K562 (cell line): ENCODE measurements at regions not wholly inside any gene's neighbourhood (a gene's known extent, or its start where the extent isn't known, plus 50 kb on each side); places are given as distances from the start of the nearest gene placed in this dataset.
A peak's percentile ranks its signal among the peaks of the same experiment; 100 is the strongest.

Source experiments
- ELF1 ChIP-seq: fragments of 200-800 bp; sonication (Bioruptor generic); IDR thresholded peaks from 2 replicates; pipeline ENCODE4 v1.6.1; 2016; ENCODE audit warnings: missing genetic modification characterization, missing compliant biosample characterization
- JUN ChIP-seq, 2 experiments: sonication (generic) in 1 of 2; formaldehyde crosslinking in 1 of 2; IDR thresholded peaks; 2 replicates each; pipeline versions ENCODE4 v1.6.1 to v1.8.0; 2012 to 2022; ENCODE audit warnings: borderline replicate concordance in 2 of 2, mild to moderate bottlenecking in 2 of 2, improper control_type of control experiment in 1 of 2, low read depth in 1 of 2, low read length in 1 of 2, missing genetic modification reagents in 1 of 2
- SIRT6 ChIP-seq: IDR thresholded peaks from one replicate; pipeline ENCODE4 v1.6.1; 2012; ENCODE audit warnings: low read depth, mild to moderate bottlenecking, control low read depth, inconsistent platforms, low read length, moderate library complexity
- ZFPM2 ChIP-seq: fragments of 250-450 bp; sonication (Bioruptor Pico); IDR thresholded peaks from 2 replicates; pipeline ENCODE4 v1.5.1; 2022; ENCODE audit warnings: mild to moderate bottlenecking
- ZNF584 ChIP-seq: fragments of 200-800 bp; sonication (Bioruptor generic); IDR thresholded peaks from 2 replicates; pipeline ENCODE4 v1.6.1; 2016; ENCODE audit warnings: low read depth, mild to moderate bottlenecking, missing genetic modification characterization, missing compliant biosample characterization
- TF ChIP-seq, protein P1 (sequence below): fragments of 250-450 bp; sonication (Bioruptor Pico); IDR thresholded peaks from 2 replicates; pipeline ENCODE4 v1.5.1; 2021; ENCODE audit warnings: mild to moderate bottlenecking
- TF ChIP-seq, protein P2 (sequence below), 2 experiments: fragments of 450-650 bp in 1 of 2; sonication (generic) in 1 of 2; formaldehyde crosslinking in 1 of 2; IDR thresholded peaks in 1 of 2; conservative IDR thresholded peaks in 1 of 2; 2 replicates each; pipeline versions ENCODE4 v1.6.1 to v1.8.1; 2016 to 2023; ENCODE audit warnings: mild to moderate bottlenecking in 2 of 2, moderate library complexity in 2 of 2, inconsistent platforms in 1 of 2, missing genetic modification reagents in 1 of 2

DNA sequence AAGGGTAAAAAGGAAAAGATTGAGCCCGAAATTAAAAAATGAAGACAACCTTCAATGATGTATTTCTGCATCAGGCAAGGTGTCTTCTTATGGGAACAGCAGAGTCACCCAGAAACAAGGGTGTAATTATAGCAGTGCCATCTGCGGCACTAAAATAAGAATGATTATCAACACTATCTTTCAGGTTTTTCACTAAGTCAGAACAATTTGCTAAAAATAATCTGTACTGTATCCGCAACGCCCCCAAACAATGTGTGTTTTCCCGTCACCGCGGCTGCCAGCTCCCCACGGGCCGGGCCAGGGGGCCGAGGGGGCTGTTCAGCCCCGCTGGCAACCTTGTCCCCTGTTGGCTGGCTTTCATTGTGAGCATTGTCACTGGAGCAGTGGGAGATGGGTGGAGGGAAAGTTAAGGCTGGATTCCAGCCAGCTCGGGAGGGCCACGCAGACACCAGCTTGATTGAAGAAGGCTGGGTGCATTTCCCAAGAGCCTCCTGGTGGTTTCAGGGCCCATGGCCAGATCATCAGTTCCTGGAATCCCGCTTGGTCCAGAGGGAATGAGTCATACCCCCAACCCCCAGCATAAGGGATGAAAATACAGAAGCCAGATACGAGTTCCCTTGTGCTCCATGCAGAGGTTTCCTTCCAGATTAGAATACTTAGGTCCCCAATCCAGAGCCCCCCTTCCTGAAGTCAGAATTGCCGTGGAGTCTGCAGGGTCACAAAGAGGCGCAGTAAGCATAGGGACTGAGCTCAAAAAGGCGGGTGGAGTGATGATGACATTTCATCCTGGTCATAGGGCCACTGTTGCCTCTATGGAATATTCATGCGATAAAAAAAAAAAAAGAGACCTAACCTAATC is 90.2 kb upstream of the KLF13 start (continued):
- TF ChIP-seq, protein P1, sequence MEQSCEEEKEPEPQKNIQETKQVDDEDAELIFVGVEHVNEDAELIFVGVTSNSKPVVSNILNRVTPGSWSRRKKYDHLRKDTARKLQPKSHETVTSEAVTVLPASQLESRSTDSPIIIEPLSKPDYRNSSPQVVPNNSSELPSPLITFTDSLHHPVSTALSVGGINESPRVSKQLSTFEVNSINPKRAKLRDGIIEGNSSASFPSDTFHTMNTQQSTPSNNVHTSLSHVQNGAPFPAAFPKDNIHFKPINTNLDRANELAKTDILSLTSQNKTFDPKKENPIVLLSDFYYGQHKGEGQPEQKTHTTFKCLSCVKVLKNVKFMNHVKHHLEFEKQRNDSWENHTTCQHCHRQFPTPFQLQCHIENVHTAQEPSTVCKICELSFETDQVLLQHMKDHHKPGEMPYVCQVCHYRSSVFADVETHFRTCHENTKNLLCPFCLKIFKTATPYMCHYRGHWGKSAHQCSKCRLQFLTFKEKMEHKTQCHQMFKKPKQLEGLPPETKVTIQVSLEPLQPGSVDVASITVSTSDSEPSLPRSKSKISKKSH (CRISPR knock-in tag) = no peak
- TF ChIP-seq SIRT6 (no peak), JUN (IDR thresholded peaks at IDR 0.05; ENCODE audit: borderline replicate concordance, low read depth, low read length) (peak; percentile 91), JUN (CRISPR knock-in tag; IDR thresholded peaks at IDR 0.05; ENCODE audit: borderline replicate concordance) (no peak), ELF1 (no peak), ZNF584 (CRISPR knock-in tag) (no peak), ZFPM2 (no peak)
- TF ChIP-seq, protein P2, sequence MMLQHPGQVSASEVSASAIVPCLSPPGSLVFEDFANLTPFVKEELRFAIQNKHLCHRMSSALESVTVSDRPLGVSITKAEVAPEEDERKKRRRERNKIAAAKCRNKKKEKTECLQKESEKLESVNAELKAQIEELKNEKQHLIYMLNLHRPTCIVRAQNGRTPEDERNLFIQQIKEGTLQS (IDR thresholded peaks at IDR 0.05) = peak; percentile 89
- TF ChIP-seq, protein P2 (CRISPR knock-in tag; conservative IDR thresholded peaks at IDR 0.05) = no peak
